ENCODE measurements at regions not wholly inside any gene's neighbourhood (a gene's known extent, or its start where the extent isn't known, plus 50 kb on each side); places are given as distances from the start of the nearest gene placed in this dataset.

- H3K4me3 Mint-ChIP-seq (ENCODE audit: unreplicated experiment), result no peak overlapping the region
- CTCF ChIA-PET, result no interaction called here
- H3K4me1 Mint-ChIP-seq (ENCODE audit: low read depth, unreplicated experiment), result no peaks in the 10 kb centered on the region
- no peak for TF ChIP-seq CTCF (IDR thresholded peaks at IDR 0.05; ENCODE audit: insufficient read depth in 1 of 2, low read depth in 1 of 2, low read length in 1 of 2, severe bottlenecking in 1 of 2, unreplicated experiment in 1 of 2)
- H3K27me3 Mint-ChIP-seq (ENCODE audit: insufficient read depth, unreplicated experiment), result no peaks in the 10 kb centered on the region
- no peak for DNase-seq
- H3K27ac Mint-ChIP-seq (ENCODE audit: unreplicated experiment), result no peak overlapping the region
- no TSS peak for BruUV-seq (replicated peaks)
- no peaks in the 10 kb centered on the region for H3K27me3 ChIP-seq (replicated peaks; ENCODE audit: control insufficient read depth, insufficient read depth, low read length)
- H3K4me3 ChIP-seq (ENCODE audit: low read depth, low read length), result no peak overlapping the region
- H3K9me3 Mint-ChIP-seq (ENCODE audit: unreplicated experiment), result no peaks in the 10 kb centered on the region
- no peaks in the 10 kb centered on the region for H3K4me1 ChIP-seq
- POLR2A ChIA-PET, result no interaction called here
- intact Hi-C loops (cut with micrococcal nuclease; ENCODE audit: unreplicated experiment), result no loop called here
- no peaks in the 10 kb centered on the region for H3K36me3 Mint-ChIP-seq (ENCODE audit: insufficient read depth, unreplicated experiment)
- H3K36me3 ChIP-seq (ENCODE audit: control insufficient read depth, insufficient read depth, low read length), result no peaks in the 10 kb centered on the region
- no peaks in the 10 kb centered on the region for H3K9me3 ChIP-seq
Observed at GRCh38 chr5:18489703-18490102, 855.4 kb downstream of the TAF11L14 start.

GRCh38 chr5:18491349-18491748, 857.1 kb downstream of the TAF11L14 start:
- Histone ChIP-seq H3K4me1 (no peaks in the 10 kb centered on the region), H3K36me3 (ENCODE audit: control insufficient read depth, insufficient read depth, low read length) (no peaks in the 10 kb centered on the region), H3K27me3 (replicated peaks; ENCODE audit: control insufficient read depth, insufficient read depth, low read length) (no peaks in the 10 kb centered on the region), H3K9me3 (no peaks in the 10 kb centered on the region), H3K4me3 (ENCODE audit: low read depth, low read length) (no peak overlapping the region)
- H3K36me3 Mint-ChIP-seq (ENCODE audit: insufficient read depth, unreplicated experiment), result no peaks in the 10 kb centered on the region
- ChIA-PET CTCF (no interaction called here), POLR2A (no interaction called here)
- no peak for DNase-seq
- no peaks in the 10 kb centered on the region for H3K4me1 Mint-ChIP-seq (ENCODE audit: low read depth, unreplicated experiment)
- H3K27me3 Mint-ChIP-seq (ENCODE audit: insufficient read depth, unreplicated experiment), result no peaks in the 10 kb centered on the region
- no peak overlapping the region for H3K4me3 Mint-ChIP-seq (ENCODE audit: unreplicated experiment)
- no peak overlapping the region for H3K27ac Mint-ChIP-seq (ENCODE audit: unreplicated experiment)
- no peak for TF ChIP-seq CTCF (IDR thresholded peaks at IDR 0.05; ENCODE audit: insufficient read depth in 1 of 2, low read depth in 1 of 2, low read length in 1 of 2, severe bottlenecking in 1 of 2, unreplicated experiment in 1 of 2)
- BruUV-seq (replicated peaks), result no TSS peak
- intact Hi-C loops (cut with micrococcal nuclease; ENCODE audit: unreplicated experiment), result no loop called here
- H3K9me3 Mint-ChIP-seq (ENCODE audit: unreplicated experiment), result no peaks in the 10 kb centered on the region

- H3K9me3 ChIP-seq, result no peaks in the 10 kb centered on the region
- TF ChIP-seq CTCF (IDR thresholded peaks at IDR 0.05; ENCODE audit: insufficient read depth in 1 of 2, low read depth in 1 of 2, low read length in 1 of 2, severe bottlenecking in 1 of 2, unreplicated experiment in 1 of 2), result no peak
- H3K36me3 Mint-ChIP-seq (ENCODE audit: insufficient read depth, unreplicated experiment), result no peaks in the 10 kb centered on the region
- no TSS peak for BruUV-seq (replicated peaks)
- no peaks in the 10 kb centered on the region for H3K27me3 ChIP-seq (replicated peaks; ENCODE audit: control insufficient read depth, insufficient read depth, low read length)
- ChIA-PET CTCF (interaction anchor here (0.6 kb wide), 1 partner anchor 203 kb away, joined by 3 read pairs; no protein-coding TSS in a partner anchor), POLR2A (no interaction called here)
- no peak overlapping the region for H3K4me3 Mint-ChIP-seq (ENCODE audit: unreplicated experiment)
- no peaks in the 10 kb centered on the region for H3K4me1 Mint-ChIP-seq (ENCODE audit: low read depth, unreplicated experiment)
- H3K36me3 ChIP-seq (ENCODE audit: control insufficient read depth, insufficient read depth, low read length), result no peaks in the 10 kb centered on the region
- intact Hi-C loops (cut with micrococcal nuclease; ENCODE audit: unreplicated experiment), result no loop called here
- no peaks in the 10 kb centered on the region for H3K9me3 Mint-ChIP-seq (ENCODE audit: unreplicated experiment)
- no peaks in the 10 kb centered on the region for H3K27me3 Mint-ChIP-seq (ENCODE audit: insufficient read depth, unreplicated experiment)
- DNase-seq, result no peak
- no peak overlapping the region for H3K27ac Mint-ChIP-seq (ENCODE audit: unreplicated experiment)
- H3K4me1 ChIP-seq, result no peaks in the 10 kb centered on the region
- no peak overlapping the region for H3K4me3 ChIP-seq (ENCODE audit: low read depth, low read length)
Observed at GRCh38 chr5:18495157-18495556, 860.9 kb downstream of the TAF11L14 start.
